B cell (primary cell): ENCODE measurements at regions not wholly inside any gene's neighbourhood (a gene's known extent, or its start where the extent isn't known, plus 50 kb on each side); places are given as distances from the start of the nearest gene placed in this dataset.

ENCODE experiments used
- ATAC-seq: fragments of 200-7000 bp; cut with Tn5 transposase; one replicate; pipeline ENCODE4 v1.10.0; 2021; ENCODE audit warnings: low read depth, mild to moderate bottlenecking, moderate number of reproducible peaks, moderate library complexity
- CTCF ChIA-PET: fragments of 350-600 bp; sonication (Branson Sonifier 250); formaldehyde crosslinking; loops from one replicate; lab custom pipeline; 2021; ENCODE audit warnings: antibody characterized with exemption, inconsistent platforms; lab: Charles Lee
- POLR2A ChIA-PET: fragments of 350-600 bp; sonication (Branson Sonifier 250); formaldehyde crosslinking; loops from one replicate; lab custom pipeline; 2021; ENCODE audit warnings: antibody characterized with exemption; lab: Charles Lee
- DNase-seq: peaks from one replicate; pipeline ENCODE4 v3.0.0; 2013
- H2AFZ ChIP-seq: 2 replicates; pipeline ENCODE4 v1.6.1; 2012; ENCODE audit warnings: mild to moderate bottlenecking, low read depth, low read length; ENCODE audit not compliant: insufficient read depth, poor library complexity, severe bottlenecking
- H3K27ac ChIP-seq, 2 donors: 1 replicate in 1 of 2; 2 replicates in 1 of 2; pipeline ENCODE4 v1.5.1; 2012 to 2013; ENCODE audit warnings: low read length in 2 of 2, mild to moderate bottlenecking in 2 of 2, moderate library complexity in 1 of 2
- H3K27me3 ChIP-seq, 4 experiments: fragments of 200-600 bp in 1 of 4; sonication (generic) in 1 of 4; replicated peaks in 1 of 4; 1 replicate in 2 of 4; 2 replicates in 2 of 4; pipeline versions ENCODE4 v1.6.1 to v1.7.0; 2013 to 2016; ENCODE audit warnings: low read length in 3 of 4, mild to moderate bottlenecking in 2 of 4, mixed read lengths in 1 of 4, moderate library complexity in 1 of 4; ENCODE audit not compliant: insufficient read depth in 4 of 4, control insufficient read depth in 3 of 4; ENCODE audit errors: control extremely low read depth in 1 of 4
- H3K36me3 ChIP-seq, 2 experiments: replicated peaks in 1 of 2; 1 replicate in 1 of 2; 2 replicates in 1 of 2; pipeline versions ENCODE4 v1.6.1 to v1.7.1; 2013; ENCODE audit warnings: low read length in 1 of 2; ENCODE audit not compliant: insufficient read depth in 2 of 2, control insufficient read depth in 1 of 2; ENCODE audit errors: control extremely low read depth in 1 of 2, extremely low read depth in 1 of 2
- H3K4me1 ChIP-seq, 2 donors: fragments of 200-600 bp in 1 of 2; sonication (generic) in 1 of 2; 1 replicate in 1 of 2; 2 replicates in 1 of 2; pipeline versions ENCODE4 v1.5.1 to v1.6.1; 2013 to 2017; ENCODE audit warnings: low read length in 2 of 2; ENCODE audit not compliant: control insufficient read depth in 2 of 2, insufficient read depth in 2 of 2
- H3K4me2 ChIP-seq: replicated peaks from 2 replicates; pipeline ENCODE3; 2012; ENCODE audit warnings: mild to moderate bottlenecking, low read depth, low read length; ENCODE audit not compliant: poor library complexity, severe bottlenecking
- H3K4me3 ChIP-seq, 5 experiments: fragments of 200-600 bp in 1 of 5; sonication (generic) in 1 of 5; 1 replicate in 3 of 5; 2 replicates in 2 of 5; pipeline versions ENCODE4 v1.5.1 to v1.7.0; 2011 to 2016; ENCODE audit warnings: low read length in 4 of 5, mild to moderate bottlenecking in 4 of 5, low read depth in 2 of 5, control low read depth in 1 of 5, moderate library complexity in 1 of 5; ENCODE audit not compliant: insufficient read depth in 1 of 5; ENCODE audit errors: control extremely low read depth in 1 of 5, extremely low read depth in 1 of 5
- H3K79me2 ChIP-seq: fragments of 200-600 bp; sonication (generic); one replicate; pipeline ENCODE4 v1.6.0; 2016; ENCODE audit warnings: low read length; ENCODE audit not compliant: control insufficient read depth, insufficient read depth
- H3K9ac ChIP-seq: fragments of 200-600 bp; sonication (generic); 2 replicates; pipeline ENCODE4 v1.6.1; 2017; ENCODE audit warnings: mild to moderate bottlenecking, low read length, moderate library complexity
- H3K9me3 ChIP-seq, 3 donors: one replicate each; pipeline versions ENCODE4 v1.6.1 to v1.7.1; 2013; ENCODE audit warnings: low read length in 2 of 3; ENCODE audit not compliant: control insufficient read depth in 2 of 3, insufficient read depth in 1 of 3; ENCODE audit errors: control extremely low read depth in 1 of 3
- H4K20me1 ChIP-seq: 2 replicates; pipeline ENCODE4 v1.6.0; 2012; ENCODE audit warnings: mild to moderate bottlenecking, low read length; ENCODE audit not compliant: insufficient read depth, control insufficient read depth, poor library complexity, severe bottlenecking
- H3K27ac Mint-ChIP-seq: one replicate; pipeline ENCODE4 v1.8.0; 2021; ENCODE audit warnings: mixed read lengths
- H3K27me3 Mint-ChIP-seq: one replicate; pipeline ENCODE4 v1.8.0; 2021; ENCODE audit warnings: mixed read lengths
- H3K4me1 Mint-ChIP-seq: one replicate; pipeline ENCODE4 v1.8.0; 2021; ENCODE audit warnings: mixed read lengths
- H3K4me3 Mint-ChIP-seq: one replicate; pipeline ENCODE4 v1.8.0; 2021; ENCODE audit warnings: mixed read lengths
- H3K9me3 Mint-ChIP-seq: one replicate; pipeline ENCODE4 v1.8.0; 2022; ENCODE audit warnings: mixed read lengths; ENCODE audit not compliant: insufficient read depth
- EZH2 ChIP-seq: IDR thresholded peaks from 2 replicates; pipeline ENCODE4 v1.6.1; 2012; ENCODE audit warnings: borderline replicate concordance, low read depth, mild to moderate bottlenecking, moderate library complexity, low read length; ENCODE audit not compliant: insufficient read depth, poor library complexity, severe bottlenecking
- WGBS: methylation state at CpG from one replicate; pipeline ENCODE4 v1.1.5; 2013; ENCODE audit warnings: missing lambda C conversion rate; ENCODE audit not compliant: insufficient coverage; 5-methylcytosine and 5-hydroxymethylcytosine counted together
- intact Hi-C: fragments of 100-400 bp; cut with micrococcal nuclease; formaldehyde crosslinking; loops from one replicate; pipeline ENCODE4 v1.10.0; 2022
- TF ChIP-seq, protein P1 (sequence below): fragments of 200-600 bp; IDR thresholded peaks from one replicate; pipeline ENCODE4 v1.8.0; 2022; ENCODE audit warnings: antibody characterized with exemption, mild to moderate bottlenecking

DNA sequence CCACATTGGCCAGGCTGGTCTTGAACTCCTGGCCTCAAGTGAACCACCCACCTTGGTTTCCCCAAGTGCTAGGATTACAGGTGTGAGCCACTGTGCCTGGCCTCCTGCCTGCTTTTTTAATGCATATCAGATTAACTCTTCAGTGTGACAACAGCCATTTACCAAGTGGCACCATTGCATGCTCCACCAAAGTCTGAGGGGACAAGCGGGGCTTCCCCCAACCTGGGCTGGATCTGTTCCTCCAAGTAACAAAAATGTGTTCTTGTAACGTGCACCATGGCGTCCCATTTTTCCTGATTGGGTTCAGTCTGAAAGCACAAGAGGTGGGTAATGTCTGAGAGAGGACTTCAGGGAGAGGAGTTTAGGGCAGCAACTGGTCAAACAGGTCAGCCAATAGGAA lies 77.8 kb downstream of the TEX29 start:
- ATAC-seq, result no peak
- no peaks in the 10 kb centered on the region for H3K36me3 ChIP-seq
- H3K9me3 ChIP-seq, result peaks cover 0 to 7% (median 0%) of the 10 kb centered on the region in 3 donors
- no peak for DNase-seq
- CTCF ChIA-PET, result no interaction called here
- POLR2A ChIA-PET, result no interaction called here
- intact Hi-C loops, result no loop called here
- Mint-ChIP-seq H3K27ac (no peak overlapping the region), H3K9me3 (peaks cover 2% of the 10 kb centered on the region), H3K4me1 (no peaks in the 10 kb centered on the region), H3K27me3 (no peaks in the 10 kb centered on the region), H3K4me3 (no peak overlapping the region)
- H3K79me2 ChIP-seq, result no peaks in the 10 kb centered on the region
- H3K9ac ChIP-seq, result no peak overlapping the region
- H3K4me2 ChIP-seq, result no peak overlapping the region
- no peaks in the 10 kb centered on the region for H3K27me3 ChIP-seq
- 95% methylated on average over 2 of the region's 3 CpGs for WGBS
- no peaks in the 10 kb centered on the region for H3K4me1 ChIP-seq
- no peak overlapping the region for H3K27ac ChIP-seq
- TF ChIP-seq, protein P1, sequence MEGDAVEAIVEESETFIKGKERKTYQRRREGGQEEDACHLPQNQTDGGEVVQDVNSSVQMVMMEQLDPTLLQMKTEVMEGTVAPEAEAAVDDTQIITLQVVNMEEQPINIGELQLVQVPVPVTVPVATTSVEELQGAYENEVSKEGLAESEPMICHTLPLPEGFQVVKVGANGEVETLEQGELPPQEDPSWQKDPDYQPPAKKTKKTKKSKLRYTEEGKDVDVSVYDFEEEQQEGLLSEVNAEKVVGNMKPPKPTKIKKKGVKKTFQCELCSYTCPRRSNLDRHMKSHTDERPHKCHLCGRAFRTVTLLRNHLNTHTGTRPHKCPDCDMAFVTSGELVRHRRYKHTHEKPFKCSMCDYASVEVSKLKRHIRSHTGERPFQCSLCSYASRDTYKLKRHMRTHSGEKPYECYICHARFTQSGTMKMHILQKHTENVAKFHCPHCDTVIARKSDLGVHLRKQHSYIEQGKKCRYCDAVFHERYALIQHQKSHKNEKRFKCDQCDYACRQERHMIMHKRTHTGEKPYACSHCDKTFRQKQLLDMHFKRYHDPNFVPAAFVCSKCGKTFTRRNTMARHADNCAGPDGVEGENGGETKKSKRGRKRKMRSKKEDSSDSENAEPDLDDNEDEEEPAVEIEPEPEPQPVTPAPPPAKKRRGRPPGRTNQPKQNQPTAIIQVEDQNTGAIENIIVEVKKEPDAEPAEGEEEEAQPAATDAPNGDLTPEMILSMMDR, result no peak
- no peak for TF ChIP-seq EZH2
- no peak overlapping the region for H2AFZ ChIP-seq
- H4K20me1 ChIP-seq, result no peaks in the 10 kb centered on the region
- no peak overlapping the region for H3K4me3 ChIP-seq

DNA sequence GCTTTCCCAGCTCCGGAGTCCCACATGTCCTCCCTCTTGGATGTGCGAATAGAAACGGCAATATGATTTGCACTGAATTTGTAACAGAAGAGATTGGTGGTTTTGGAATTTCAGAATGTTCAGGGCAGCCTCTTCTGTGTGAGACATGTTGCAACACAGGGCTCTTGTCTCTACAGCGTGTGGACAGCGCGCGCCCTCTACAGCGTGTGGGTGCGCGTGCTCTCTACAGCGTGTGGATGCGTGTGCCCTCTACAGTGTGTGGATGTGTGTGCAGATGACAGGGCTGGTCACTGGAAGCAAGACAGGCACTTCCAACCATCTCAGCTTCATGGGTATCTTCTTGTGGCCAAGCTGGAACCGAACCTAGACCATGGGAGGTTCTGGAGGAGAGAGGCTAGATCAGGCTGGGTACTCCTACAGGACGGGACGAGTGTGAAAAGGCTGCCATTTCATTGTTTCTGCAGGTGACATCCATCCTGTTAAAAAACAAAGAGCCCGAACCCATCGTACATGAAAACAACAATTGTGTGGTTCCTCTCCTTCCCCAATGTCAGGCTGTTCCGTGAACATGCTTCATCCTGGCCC lies 78.4 kb downstream of the TEX29 start:
- no peaks in the 10 kb centered on the region for H3K79me2 ChIP-seq
- H3K4me3 Mint-ChIP-seq, result no peak overlapping the region
- H3K27me3 Mint-ChIP-seq, result no peaks in the 10 kb centered on the region
- no peaks in the 10 kb centered on the region for H3K36me3 ChIP-seq
- H3K4me1 Mint-ChIP-seq, result no peaks in the 10 kb centered on the region
- H3K9ac ChIP-seq, result no peak overlapping the region
- H3K4me2 ChIP-seq, result no peak overlapping the region
- H3K9me3 ChIP-seq, result peaks cover 0 to 7% (median 0%) of the 10 kb centered on the region in 3 donors
- H2AFZ ChIP-seq, result no peak overlapping the region
- ATAC-seq, result no peak
- WGBS, result 92% methylated on average over 10 of the region's 18 CpGs
- POLR2A ChIA-PET, result no interaction called here
- intact Hi-C loops, result no loop called here
- no peak overlapping the region for H3K27ac ChIP-seq
- H3K27me3 ChIP-seq, result no peaks in the 10 kb centered on the region
- no peak overlapping the region for H3K27ac Mint-ChIP-seq
- no peak overlapping the region for H3K4me3 ChIP-seq
- peaks cover 2% of the 10 kb centered on the region for H3K9me3 Mint-ChIP-seq
- TF ChIP-seq, protein P1, result no peak
- no peak for TF ChIP-seq EZH2
- no peaks in the 10 kb centered on the region for H4K20me1 ChIP-seq
- DNase-seq, result no peak
- CTCF ChIA-PET, result no interaction called here
- no peaks in the 10 kb centered on the region for H3K4me1 ChIP-seq
